Hepatocyte (in vitro differentiated cells): ENCODE measurements at regions not wholly inside any gene's neighbourhood (a gene's known extent, or its start where the extent isn't known, plus 50 kb on each side); places are given as distances from the start of the nearest gene placed in this dataset.

ENCODE experiments used
- DNase-seq: peaks from one replicate; pipeline ENCODE4 v3.0.0-alpha.2; 2016; ENCODE audit warnings: low spot score
- H2AFZ ChIP-seq: fragments of 200-600 bp; sonication (generic); 2 replicates; pipeline ENCODE4 v1.6.0; 2016; ENCODE audit warnings: antibody characterized with exemption, mild to moderate bottlenecking
- H3K27ac ChIP-seq: fragments of 200-600 bp; sonication (generic); 2 replicates; pipeline ENCODE4 v1.5.1; 2016; ENCODE audit warnings: mild to moderate bottlenecking
- H3K27me3 ChIP-seq: fragments of 200-600 bp; sonication (generic); 2 replicates; pipeline ENCODE4 v1.6.1; 2016
- H3K36me3 ChIP-seq: fragments of 200-600 bp; sonication (generic); replicated peaks from 2 replicates; pipeline ENCODE4 v1.5.1; 2016; ENCODE audit warnings: low read depth; ENCODE audit not compliant: insufficient read depth
- H3K4me1 ChIP-seq: fragments of 200-600 bp; sonication (generic); 2 replicates; pipeline ENCODE4 v1.5.1; 2016; ENCODE audit warnings: mild to moderate bottlenecking, moderate library complexity; ENCODE audit not compliant: insufficient read depth
- H3K4me2 ChIP-seq: fragments of 200-600 bp; sonication (generic); 2 replicates; pipeline ENCODE4 v1.6.0; 2016
- H3K4me3 ChIP-seq: fragments of 200-600 bp; sonication (generic); 2 replicates; pipeline ENCODE4 v1.5.1; 2016; ENCODE audit warnings: mild to moderate bottlenecking
- H3K79me2 ChIP-seq: fragments of 200-600 bp; sonication (generic); 2 replicates; pipeline ENCODE4 v1.6.0; 2017; ENCODE audit warnings: mild to moderate bottlenecking
- H3K9me2 ChIP-seq: fragments of 200-600 bp; sonication (generic); replicated peaks from 2 replicates; pipeline ENCODE4 v1.6.0; 2017; ENCODE audit warnings: mild to moderate bottlenecking; ENCODE audit not compliant: insufficient read depth
- H3K9me3 ChIP-seq: fragments of 200-600 bp; sonication (generic); 2 replicates; pipeline ENCODE4 v1.5.1; 2016; ENCODE audit warnings: low read depth, mild to moderate bottlenecking
- H4K20me1 ChIP-seq: fragments of 200-600 bp; sonication (generic); 2 replicates; pipeline ENCODE4 v1.6.0; 2016; ENCODE audit warnings: mild to moderate bottlenecking; ENCODE audit not compliant: insufficient read depth, poor library complexity, severe bottlenecking
- CTCF ChIP-seq: fragments of 200-600 bp; sonication (generic); IDR thresholded peaks from 2 replicates; pipeline ENCODE4 v1.5.1; 2016; ENCODE audit warnings: antibody characterized with exemption, mild to moderate bottlenecking; ENCODE audit not compliant: poor library complexity
- EZH2 ChIP-seq: fragments of 200-600 bp; sonication (generic); IDR thresholded peaks from 2 replicates; pipeline ENCODE4 v1.6.1; 2016; ENCODE audit warnings: antibody characterized with exemption, mild to moderate bottlenecking, borderline replicate concordance
- EZH2phosphoT487 ChIP-seq: fragments of 200-600 bp; sonication (generic); IDR thresholded peaks from one replicate; pipeline ENCODE4 v1.6.1; 2018; ENCODE audit warnings: antibody characterized with exemption, mild to moderate bottlenecking, low read depth, moderate library complexity; ENCODE audit not compliant: unreplicated experiment, severe bottlenecking
- WGBS: methylation state at CpG from one replicate; pipeline ENCODE4 v1.1.6; 2016; ENCODE audit warnings: low lambda C conversion rate; ENCODE audit errors: missing lambda C conversion rate; 5-methylcytosine and 5-hydroxymethylcytosine counted together

GRCh38 chr4:28341784-28342183 is 1481.1 kb downstream of the STIM2 start:
- TF ChIP-seq CTCF (no peak), EZH2 (no peak), EZH2phosphoT487 (no peak)
- DNase-seq = no peak
- Histone ChIP-seq H3K79me2 (no peaks in the 10 kb centered on the region), H3K4me2 (no peak overlapping the region), H3K36me3 (no peaks in the 10 kb centered on the region), H4K20me1 (no peaks in the 10 kb centered on the region), H3K4me3 (no peak overlapping the region), H3K27me3 (no peaks in the 10 kb centered on the region), H3K27ac (no peak overlapping the region), H3K9me3 (no peaks in the 10 kb centered on the region), H3K4me1 (no peaks in the 10 kb centered on the region), H2AFZ (no peak overlapping the region), H3K9me2 (no peaks in the 10 kb centered on the region)
- 89% methylated on average over 2 of the region's 2 CpGs for WGBS

- Histone ChIP-seq H3K9me3 (no peaks in the 10 kb centered on the region), H3K79me2 (no peaks in the 10 kb centered on the region), H3K4me2 (no peak overlapping the region), H3K27ac (no peak overlapping the region), H3K36me3 (no peaks in the 10 kb centered on the region), H2AFZ (no peak overlapping the region), H3K9me2 (no peaks in the 10 kb centered on the region), H4K20me1 (no peaks in the 10 kb centered on the region), H3K27me3 (no peaks in the 10 kb centered on the region), H3K4me1 (no peaks in the 10 kb centered on the region), H3K4me3 (no peak overlapping the region)
- TF ChIP-seq EZH2 = no peak
- no peak for TF ChIP-seq EZH2phosphoT487
- TF ChIP-seq CTCF = no peak
- no peak for DNase-seq
Measured at GRCh38 chr4:28350485-28350884, 1489.8 kb downstream of the STIM2 start.

GRCh38 chr4:28351102-28351501 is 1490.5 kb downstream of the STIM2 start:
- TF ChIP-seq CTCF (no peak), EZH2 (no peak)
- H3K36me3 ChIP-seq = no peaks in the 10 kb centered on the region
- H3K4me1 ChIP-seq = no peaks in the 10 kb centered on the region
- H3K79me2 ChIP-seq = no peaks in the 10 kb centered on the region
- no peak overlapping the region for H3K4me3 ChIP-seq
- H3K9me3 ChIP-seq = no peaks in the 10 kb centered on the region
- H3K4me2 ChIP-seq = no peak overlapping the region
- 0% methylated on average over 1 of the region's 1 CpG for WGBS
- H4K20me1 ChIP-seq = no peaks in the 10 kb centered on the region
- H3K9me2 ChIP-seq = no peaks in the 10 kb centered on the region
- H3K27me3 ChIP-seq = no peaks in the 10 kb centered on the region
- no peak for DNase-seq
- no peak overlapping the region for H3K27ac ChIP-seq
- H2AFZ ChIP-seq = no peak overlapping the region

GRCh38 chr4:28351826-28352225 is 1491.2 kb downstream of the STIM2 start:
- Histone ChIP-seq H3K27ac (no peak overlapping the region), H3K9me2 (no peaks in the 10 kb centered on the region), H3K36me3 (no peaks in the 10 kb centered on the region), H3K9me3 (no peaks in the 10 kb centered on the region), H4K20me1 (no peaks in the 10 kb centered on the region), H2AFZ (no peak overlapping the region), H3K4me2 (no peak overlapping the region), H3K27me3 (no peaks in the 10 kb centered on the region), H3K4me1 (no peaks in the 10 kb centered on the region), H3K79me2 (no peaks in the 10 kb centered on the region), H3K4me3 (no peak overlapping the region)
- no peak for DNase-seq
- 100% methylated on average over 4 of the region's 4 CpGs for WGBS
- TF ChIP-seq EZH2phosphoT487 (no peak), EZH2 (no peak), CTCF (no peak)
